ENCODE measurements at regions not wholly inside any gene's neighbourhood (a gene's known extent, or its start where the extent isn't known, plus 50 kb on each side); places are given as distances from the start of the nearest gene placed in this dataset.

DNA sequence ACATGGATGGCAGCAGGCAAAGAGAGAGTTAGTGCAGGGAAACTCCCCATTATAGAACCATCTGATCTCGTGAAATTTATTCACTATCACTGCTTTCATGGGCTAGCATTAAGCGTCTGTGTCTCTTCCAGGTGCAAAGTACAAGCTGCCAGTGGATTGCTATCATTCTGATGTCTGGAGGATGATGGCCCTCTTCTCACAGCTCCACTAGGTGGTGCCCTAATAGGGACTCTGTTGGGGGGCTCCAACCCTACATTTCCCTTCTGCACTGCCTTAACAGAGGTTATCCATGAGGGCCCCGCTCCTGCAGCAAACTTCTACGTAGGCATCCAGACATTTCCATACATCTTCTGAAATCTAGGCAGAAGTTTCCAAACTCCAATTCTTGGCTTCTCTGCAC is 347.8 kb upstream of the HS3ST5 start:
- Histone ChIP-seq H3K27ac (ENCODE audit: low read depth, low read length, poor library complexity, severe bottlenecking) (no peak overlapping the region), H3K27me3 (replicated peaks; ENCODE audit: insufficient read depth, low read depth, low read length, poor library complexity) (no peaks in the 10 kb centered on the region), H3K9me3 (ENCODE audit: low read depth, low read length, poor library complexity, severe bottlenecking) (no peaks in the 10 kb centered on the region), H3K4me1 (ENCODE audit: insufficient read depth, low read length, poor library complexity, severe bottlenecking) (no peaks in the 10 kb centered on the region), H3K4me3 (ENCODE audit: low read depth, low read length, poor library complexity, severe bottlenecking) (no peak overlapping the region), H3K36me3 (ENCODE audit: insufficient read depth, low read length, poor library complexity, severe bottlenecking) (no peaks in the 10 kb centered on the region)
- intact Hi-C loops (cut with micrococcal nuclease; ENCODE audit: unreplicated experiment), result no loop called here
- TF ChIP-seq, protein P1, sequence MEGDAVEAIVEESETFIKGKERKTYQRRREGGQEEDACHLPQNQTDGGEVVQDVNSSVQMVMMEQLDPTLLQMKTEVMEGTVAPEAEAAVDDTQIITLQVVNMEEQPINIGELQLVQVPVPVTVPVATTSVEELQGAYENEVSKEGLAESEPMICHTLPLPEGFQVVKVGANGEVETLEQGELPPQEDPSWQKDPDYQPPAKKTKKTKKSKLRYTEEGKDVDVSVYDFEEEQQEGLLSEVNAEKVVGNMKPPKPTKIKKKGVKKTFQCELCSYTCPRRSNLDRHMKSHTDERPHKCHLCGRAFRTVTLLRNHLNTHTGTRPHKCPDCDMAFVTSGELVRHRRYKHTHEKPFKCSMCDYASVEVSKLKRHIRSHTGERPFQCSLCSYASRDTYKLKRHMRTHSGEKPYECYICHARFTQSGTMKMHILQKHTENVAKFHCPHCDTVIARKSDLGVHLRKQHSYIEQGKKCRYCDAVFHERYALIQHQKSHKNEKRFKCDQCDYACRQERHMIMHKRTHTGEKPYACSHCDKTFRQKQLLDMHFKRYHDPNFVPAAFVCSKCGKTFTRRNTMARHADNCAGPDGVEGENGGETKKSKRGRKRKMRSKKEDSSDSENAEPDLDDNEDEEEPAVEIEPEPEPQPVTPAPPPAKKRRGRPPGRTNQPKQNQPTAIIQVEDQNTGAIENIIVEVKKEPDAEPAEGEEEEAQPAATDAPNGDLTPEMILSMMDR (conservative IDR thresholded peaks at IDR 0.05; ENCODE audit: low read depth, low read length), result no peak; the same call in 1 of the 2 replicates
- no peak for TF ChIP-seq EZH2 (IDR thresholded peaks at IDR 0.05; ENCODE audit: borderline replicate concordance, low read depth, low read length, poor library complexity, severe bottlenecking)
- ChIA-PET CTCF (no interaction called here), POLR2A (ENCODE audit: low non-redundant PET) (no interaction called here)
- no TSS peak for BruUV-seq (replicated peaks)
- no peak for DNase-seq (ENCODE audit: low spot score)

GRCh38 chr6:114659513-114659912 is 316.7 kb upstream of the HS3ST5 start:
- Histone ChIP-seq H3K36me3 (ENCODE audit: insufficient read depth, low read length, poor library complexity, severe bottlenecking) (no peaks in the 10 kb centered on the region), H3K27ac (ENCODE audit: low read depth, low read length, poor library complexity, severe bottlenecking) (no peak overlapping the region), H3K9me3 (ENCODE audit: low read depth, low read length, poor library complexity, severe bottlenecking) (no peaks in the 10 kb centered on the region), H3K4me1 (ENCODE audit: insufficient read depth, low read length, poor library complexity, severe bottlenecking) (no peaks in the 10 kb centered on the region), H3K27me3 (replicated peaks; ENCODE audit: insufficient read depth, low read depth, low read length, poor library complexity) (no peaks in the 10 kb centered on the region), H3K4me3 (ENCODE audit: low read depth, low read length, poor library complexity, severe bottlenecking) (no peak overlapping the region)
- ChIA-PET CTCF (no interaction called here), POLR2A (ENCODE audit: low non-redundant PET) (no interaction called here)
- intact Hi-C loops (cut with micrococcal nuclease; ENCODE audit: unreplicated experiment), result no loop called here
- no peak for TF ChIP-seq EZH2 (IDR thresholded peaks at IDR 0.05; ENCODE audit: borderline replicate concordance, low read depth, low read length, poor library complexity, severe bottlenecking)
- TF ChIP-seq, protein P1 (conservative IDR thresholded peaks at IDR 0.05; ENCODE audit: low read depth, low read length), result no peak
- no TSS peak for BruUV-seq (replicated peaks)
- DNase-seq (ENCODE audit: low spot score), result no peak

- intact Hi-C loops (cut with micrococcal nuclease; ENCODE audit: unreplicated experiment), result no loop called here
- no peak for DNase-seq (ENCODE audit: low spot score)
- Histone ChIP-seq H3K36me3 (ENCODE audit: insufficient read depth, low read length, poor library complexity, severe bottlenecking) (no peaks in the 10 kb centered on the region), H3K27me3 (replicated peaks; ENCODE audit: insufficient read depth, low read depth, low read length, poor library complexity) (no peaks in the 10 kb centered on the region), H3K27ac (ENCODE audit: low read depth, low read length, poor library complexity, severe bottlenecking) (no peak overlapping the region), H3K4me1 (ENCODE audit: insufficient read depth, low read length, poor library complexity, severe bottlenecking) (no peaks in the 10 kb centered on the region), H3K4me3 (ENCODE audit: low read depth, low read length, poor library complexity, severe bottlenecking) (no peak overlapping the region), H3K9me3 (ENCODE audit: low read depth, low read length, poor library complexity, severe bottlenecking) (no peaks in the 10 kb centered on the region)
- BruUV-seq (replicated peaks), result no TSS peak
- ChIA-PET CTCF (no interaction called here), POLR2A (ENCODE audit: low non-redundant PET) (no interaction called here)
- TF ChIP-seq, protein P1 (conservative IDR thresholded peaks at IDR 0.05; ENCODE audit: low read depth, low read length), result no peak
- no peak for TF ChIP-seq EZH2 (IDR thresholded peaks at IDR 0.05; ENCODE audit: borderline replicate concordance, low read depth, low read length, poor library complexity, severe bottlenecking)
These were observed 308.8 kb upstream of the HS3ST5 start for GRCh38 chr6:114651611-114652010.

Measured in A673 (cell line).